ENCODE measurements at regions not wholly inside any gene's neighbourhood (a gene's known extent, or its start where the extent isn't known, plus 50 kb on each side); places are given as distances from the start of the nearest gene placed in this dataset.

GRCh38 chr9:118395415-118395814 lies 691.2 kb downstream of the TLR4 start:
- H3K9me3 ChIP-seq (ENCODE audit: control insufficient read depth in 2 of 2, insufficient read depth in 1 of 2, low read depth in 1 of 2, low read length in 1 of 2): peaks cover 0 to 3% of the 10 kb centered on the region in 2 donors
- no peaks in the 10 kb centered on the region for H3K36me3 ChIP-seq (ENCODE audit: control insufficient read depth in 2 of 2, insufficient read depth in 2 of 2, low read length in 1 of 2)
- no peak overlapping the region for H3K27ac ChIP-seq (ENCODE audit: low read depth in 2 of 2, low read length in 1 of 2)
- H3K4me3 ChIP-seq (ENCODE audit: low read depth in 1 of 2, low read length in 2 of 2): no peak overlapping the region
- no peaks in the 10 kb centered on the region for H3K27me3 ChIP-seq (ENCODE audit: control insufficient read depth in 1 of 2, insufficient read depth in 2 of 2, low read length in 2 of 2)
- WGBS, 2 donors: 75 to 81% methylated on average over 2 of the region's 2 CpGs
- H3K4me1 ChIP-seq (ENCODE audit: control insufficient read depth in 2 of 2, insufficient read depth in 2 of 2, low read length in 1 of 2): no peaks in the 10 kb centered on the region

- Histone ChIP-seq H3K27me3 (ENCODE audit: control insufficient read depth in 1 of 2, insufficient read depth in 2 of 2, low read length in 2 of 2) (no peaks in the 10 kb centered on the region), H3K4me1 (ENCODE audit: control insufficient read depth in 2 of 2, insufficient read depth in 2 of 2, low read length in 1 of 2) (no peaks in the 10 kb centered on the region), H3K9me3 (ENCODE audit: control insufficient read depth in 2 of 2, insufficient read depth in 1 of 2, low read depth in 1 of 2, low read length in 1 of 2) (peaks cover 0 to 3% of the 10 kb centered on the region in 2 donors), H3K27ac (ENCODE audit: low read depth in 2 of 2, low read length in 1 of 2) (no peak overlapping the region), H3K4me3 (ENCODE audit: low read depth in 1 of 2, low read length in 2 of 2) (no peak overlapping the region), H3K36me3 (ENCODE audit: control insufficient read depth in 2 of 2, insufficient read depth in 2 of 2, low read length in 1 of 2) (no peaks in the 10 kb centered on the region)
- 11 to 17% methylated on average over 1 of the region's 1 CpG for WGBS, 2 donors
These were observed 697.3 kb downstream of the TLR4 start for GRCh38 chr9:118401546-118401945.

GRCh38 chr9:118414676-118415075 lies 710.5 kb downstream of the TLR4 start:
- Histone ChIP-seq H3K27ac (ENCODE audit: low read depth in 2 of 2, low read length in 1 of 2) (no peak overlapping the region), H3K27me3 (ENCODE audit: control insufficient read depth in 1 of 2, insufficient read depth in 2 of 2, low read length in 2 of 2) (peaks cover 0 to 2% of the 10 kb centered on the region in 2 donors), H3K4me3 (ENCODE audit: low read depth in 1 of 2, low read length in 2 of 2) (no peak overlapping the region), H3K4me1 (ENCODE audit: control insufficient read depth in 2 of 2, insufficient read depth in 2 of 2, low read length in 1 of 2) (no peaks in the 10 kb centered on the region), H3K36me3 (ENCODE audit: control insufficient read depth in 2 of 2, insufficient read depth in 2 of 2, low read length in 1 of 2) (no peaks in the 10 kb centered on the region), H3K9me3 (ENCODE audit: control insufficient read depth in 2 of 2, insufficient read depth in 1 of 2, low read depth in 1 of 2, low read length in 1 of 2) (no peaks in the 10 kb centered on the region)
- 47 to 61% methylated on average over 2 of the region's 2 CpGs for WGBS, 2 donors

- H3K27ac ChIP-seq (ENCODE audit: low read depth in 2 of 2, low read length in 1 of 2): no peak overlapping the region
These were observed 714.8 kb downstream of the TLR4 start for GRCh38 chr9:118418887-118419565.

GRCh38 chr9:118419676-118420075 lies 715.5 kb downstream of the TLR4 start:
- 74 to 79% methylated on average over 1 of the region's 1 CpG for WGBS, 2 donors

More at GRCh38 chr9:118418887-118419565, 714.8 kb downstream of the TLR4 start:
- Histone ChIP-seq H3K36me3 (ENCODE audit: control insufficient read depth in 2 of 2, insufficient read depth in 2 of 2, low read length in 1 of 2) (no peaks in the 10 kb centered on the region), H3K4me3 (ENCODE audit: low read depth in 1 of 2, low read length in 2 of 2) (no peak overlapping the region), H3K27me3 (ENCODE audit: control insufficient read depth in 1 of 2, insufficient read depth in 2 of 2, low read length in 2 of 2) (peaks cover 0 to 2% of the 10 kb centered on the region in 2 donors), H3K9me3 (ENCODE audit: control insufficient read depth in 2 of 2, insufficient read depth in 1 of 2, low read depth in 1 of 2, low read length in 1 of 2) (no peaks in the 10 kb centered on the region), H3K4me1 (ENCODE audit: control insufficient read depth in 2 of 2, insufficient read depth in 2 of 2, low read length in 1 of 2) (no peaks in the 10 kb centered on the region)
- 32 to 47% methylated on average over 2 of the region's 2 CpGs for WGBS, 2 donors

GRCh38 chr9:118422508-118422907 lies 718.3 kb downstream of the TLR4 start:
- 86% methylated on average over 2 of the region's 2 CpGs for WGBS, 2 donors
- Histone ChIP-seq H3K27ac (ENCODE audit: low read depth in 2 of 2, low read length in 1 of 2) (no peak overlapping the region), H3K4me1 (ENCODE audit: control insufficient read depth in 2 of 2, insufficient read depth in 2 of 2, low read length in 1 of 2) (no peaks in the 10 kb centered on the region), H3K36me3 (ENCODE audit: control insufficient read depth in 2 of 2, insufficient read depth in 2 of 2, low read length in 1 of 2) (no peaks in the 10 kb centered on the region), H3K9me3 (ENCODE audit: control insufficient read depth in 2 of 2, insufficient read depth in 1 of 2, low read depth in 1 of 2, low read length in 1 of 2) (no peaks in the 10 kb centered on the region), H3K4me3 (ENCODE audit: low read depth in 1 of 2, low read length in 2 of 2) (no peak overlapping the region), H3K27me3 (ENCODE audit: control insufficient read depth in 1 of 2, insufficient read depth in 2 of 2, low read length in 2 of 2) (no peaks in the 10 kb centered on the region)

More at GRCh38 chr9:118419676-118420075, 715.5 kb downstream of the TLR4 start:
- Histone ChIP-seq H3K27me3 (ENCODE audit: control insufficient read depth in 1 of 2, insufficient read depth in 2 of 2, low read length in 2 of 2) (peaks cover 0 to 2% of the 10 kb centered on the region in 2 donors), H3K9me3 (ENCODE audit: control insufficient read depth in 2 of 2, insufficient read depth in 1 of 2, low read depth in 1 of 2, low read length in 1 of 2) (no peaks in the 10 kb centered on the region), H3K27ac (ENCODE audit: low read depth in 2 of 2, low read length in 1 of 2) (no peak overlapping the region), H3K36me3 (ENCODE audit: control insufficient read depth in 2 of 2, insufficient read depth in 2 of 2, low read length in 1 of 2) (no peaks in the 10 kb centered on the region), H3K4me1 (ENCODE audit: control insufficient read depth in 2 of 2, insufficient read depth in 2 of 2, low read length in 1 of 2) (no peaks in the 10 kb centered on the region), H3K4me3 (ENCODE audit: low read depth in 1 of 2, low read length in 2 of 2) (no peak overlapping the region)

- WGBS, 2 donors: 75 to 76% methylated on average over 3 of the region's 3 CpGs
- H3K27ac ChIP-seq (ENCODE audit: low read depth in 2 of 2, low read length in 1 of 2): no peak overlapping the region
- H3K4me3 ChIP-seq (ENCODE audit: low read depth in 1 of 2, low read length in 2 of 2): no peak overlapping the region
These were observed 718.8 kb downstream of the TLR4 start for GRCh38 chr9:118423021-118423420.

GRCh38 chr9:118423721-118424120 lies 719.5 kb downstream of the TLR4 start:
- no peaks in the 10 kb centered on the region for H3K4me1 ChIP-seq (ENCODE audit: control insufficient read depth in 2 of 2, insufficient read depth in 2 of 2, low read length in 1 of 2)
- no peak overlapping the region for H3K4me3 ChIP-seq (ENCODE audit: low read depth in 1 of 2, low read length in 2 of 2)
- H3K27ac ChIP-seq (ENCODE audit: low read depth in 2 of 2, low read length in 1 of 2): no peak overlapping the region
- no peaks in the 10 kb centered on the region for H3K36me3 ChIP-seq (ENCODE audit: control insufficient read depth in 2 of 2, insufficient read depth in 2 of 2, low read length in 1 of 2)
- 81 to 89% methylated on average over 4 of the region's 4 CpGs for WGBS, 2 donors
- no peaks in the 10 kb centered on the region for H3K9me3 ChIP-seq (ENCODE audit: control insufficient read depth in 2 of 2, insufficient read depth in 1 of 2, low read depth in 1 of 2, low read length in 1 of 2)
- no peaks in the 10 kb centered on the region for H3K27me3 ChIP-seq (ENCODE audit: control insufficient read depth in 1 of 2, insufficient read depth in 2 of 2, low read length in 2 of 2)

More at GRCh38 chr9:118423021-118423420, 718.8 kb downstream of the TLR4 start:
- no peaks in the 10 kb centered on the region for H3K9me3 ChIP-seq (ENCODE audit: control insufficient read depth in 2 of 2, insufficient read depth in 1 of 2, low read depth in 1 of 2, low read length in 1 of 2)
- H3K4me1 ChIP-seq (ENCODE audit: control insufficient read depth in 2 of 2, insufficient read depth in 2 of 2, low read length in 1 of 2): no peaks in the 10 kb centered on the region
- no peaks in the 10 kb centered on the region for H3K36me3 ChIP-seq (ENCODE audit: control insufficient read depth in 2 of 2, insufficient read depth in 2 of 2, low read length in 1 of 2)
- H3K27me3 ChIP-seq (ENCODE audit: control insufficient read depth in 1 of 2, insufficient read depth in 2 of 2, low read length in 2 of 2): no peaks in the 10 kb centered on the region

GRCh38 chr9:118426772-118427171 lies 722.6 kb downstream of the TLR4 start:
- Histone ChIP-seq H3K4me1 (ENCODE audit: control insufficient read depth in 2 of 2, insufficient read depth in 2 of 2, low read length in 1 of 2) (no peaks in the 10 kb centered on the region), H3K4me3 (ENCODE audit: low read depth in 1 of 2, low read length in 2 of 2) (no peak overlapping the region), H3K27me3 (ENCODE audit: control insufficient read depth in 1 of 2, insufficient read depth in 2 of 2, low read length in 2 of 2) (no peaks in the 10 kb centered on the region), H3K9me3 (ENCODE audit: control insufficient read depth in 2 of 2, insufficient read depth in 1 of 2, low read depth in 1 of 2, low read length in 1 of 2) (no peaks in the 10 kb centered on the region), H3K27ac (ENCODE audit: low read depth in 2 of 2, low read length in 1 of 2) (no peak overlapping the region), H3K36me3 (ENCODE audit: control insufficient read depth in 2 of 2, insufficient read depth in 2 of 2, low read length in 1 of 2) (no peaks in the 10 kb centered on the region)
- WGBS, 2 donors: 76 to 79% methylated on average over 1 of the region's 1 CpG

GRCh38 chr9:118438810-118439209 lies 734.6 kb downstream of the TLR4 start:
- Histone ChIP-seq H3K4me3 (ENCODE audit: low read depth in 1 of 2, low read length in 2 of 2) (no peak overlapping the region), H3K9me3 (ENCODE audit: control insufficient read depth in 2 of 2, insufficient read depth in 1 of 2, low read depth in 1 of 2, low read length in 1 of 2) (no peaks in the 10 kb centered on the region), H3K27me3 (ENCODE audit: control insufficient read depth in 1 of 2, insufficient read depth in 2 of 2, low read length in 2 of 2) (no peaks in the 10 kb centered on the region), H3K36me3 (ENCODE audit: control insufficient read depth in 2 of 2, insufficient read depth in 2 of 2, low read length in 1 of 2) (no peaks in the 10 kb centered on the region), H3K27ac (ENCODE audit: low read depth in 2 of 2, low read length in 1 of 2) (no peak overlapping the region), H3K4me1 (ENCODE audit: control insufficient read depth in 2 of 2, insufficient read depth in 2 of 2, low read length in 1 of 2) (no peaks in the 10 kb centered on the region)
- 78 to 83% methylated on average over 1 of the region's 1 CpG for WGBS, 2 donors
